GM18502 (cell line): ENCODE measurements at regions not wholly inside any gene's neighbourhood (a gene's known extent, or its start where the extent isn't known, plus 50 kb on each side); places are given as distances from the start of the nearest gene placed in this dataset.
"Not testable (repeated sequence)": the region's sequence is repeated elsewhere in the genome, so short reads cannot be mapped to it uniquely, and the experiment has no call there.

Experiments used
- ATAC-seq: cut with Tn5 transposase; IDR thresholded peaks from one replicate; pipeline ENCODE4 v1.9.1; 2021; ENCODE audit warnings: mild to moderate bottlenecking; ENCODE audit not compliant: unreplicated experiment, poor library complexity

DNA sequence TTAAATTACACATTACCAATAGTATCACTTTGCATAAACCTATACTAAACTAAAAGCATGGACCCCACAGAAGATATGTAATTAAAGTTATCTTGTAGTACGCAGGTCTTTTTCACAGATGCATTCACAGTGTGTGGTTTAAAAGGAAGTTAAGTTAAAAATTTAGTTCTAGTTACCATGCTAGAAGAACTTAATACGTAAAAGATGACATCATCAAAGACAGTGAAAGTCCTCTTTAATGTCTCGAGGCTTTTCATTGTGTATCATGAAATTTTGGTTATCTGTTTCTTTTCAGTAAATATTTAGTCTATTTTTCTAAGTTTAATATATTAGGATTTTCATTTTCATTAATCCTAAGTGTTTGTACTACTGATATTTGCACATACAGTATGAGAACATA is 934.6 kb upstream of the FOXG1 start:
- ATAC-seq: not testable (repeated sequence)

DNA sequence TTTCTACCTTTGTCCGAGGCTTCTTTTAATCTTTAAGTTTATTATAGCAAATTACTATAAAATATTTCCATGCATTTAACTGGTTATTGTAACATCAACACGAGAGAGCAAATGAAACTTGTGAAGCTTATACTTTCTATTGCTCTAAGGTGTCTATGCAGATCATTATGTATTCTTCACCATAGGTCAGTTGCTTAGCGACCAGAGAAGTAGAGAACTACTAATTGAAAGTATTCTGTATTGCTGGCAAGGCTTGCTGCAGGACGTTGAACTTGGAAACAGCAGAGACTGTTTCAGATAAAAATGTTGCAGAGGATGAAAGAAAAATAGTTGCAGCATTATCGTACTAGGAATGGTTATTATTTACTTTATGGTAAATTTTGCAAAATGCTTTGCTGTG is 933.6 kb upstream of the FOXG1 start:
- ATAC-seq: not testable (repeated sequence)

GRCh38 chr14:27836386-27836785 is 930.2 kb upstream of the FOXG1 start:
- no peak for ATAC-seq

DNA sequence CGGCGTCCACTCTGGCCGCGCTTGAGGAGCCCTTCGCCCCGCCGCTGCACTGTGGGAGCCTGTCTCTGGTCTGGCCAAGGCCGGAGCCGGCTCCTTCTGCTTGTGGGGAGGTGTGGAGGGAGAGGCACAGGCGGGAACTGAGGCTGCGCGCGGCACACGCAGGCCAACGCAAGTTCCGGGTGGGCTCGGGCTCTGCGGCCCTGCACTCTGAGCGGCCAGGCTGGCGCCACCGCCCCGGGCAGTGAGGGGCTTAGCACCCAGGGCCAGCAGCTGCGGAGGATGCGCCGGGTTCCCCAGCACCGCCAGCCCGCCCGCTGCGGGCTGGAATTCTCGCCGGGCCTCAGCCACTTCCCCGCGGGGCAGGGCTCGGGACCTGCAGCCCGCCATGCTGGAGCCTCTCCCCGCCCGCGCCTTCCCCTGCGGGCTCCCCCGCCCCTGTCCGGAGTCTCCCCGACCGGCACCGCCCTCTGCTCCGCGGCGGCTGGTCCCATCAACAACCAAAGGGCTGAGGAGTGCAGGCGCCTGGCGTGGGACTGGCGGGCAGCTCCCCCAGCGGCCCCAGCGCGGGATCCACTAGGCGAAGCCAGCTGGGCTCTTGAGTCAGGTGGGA is 921.2 kb upstream of the FOXG1 start:
- ATAC-seq: no peak

GRCh38 chr14:27845902-27846301 is 920.7 kb upstream of the FOXG1 start:
- no peak for ATAC-seq

DNA sequence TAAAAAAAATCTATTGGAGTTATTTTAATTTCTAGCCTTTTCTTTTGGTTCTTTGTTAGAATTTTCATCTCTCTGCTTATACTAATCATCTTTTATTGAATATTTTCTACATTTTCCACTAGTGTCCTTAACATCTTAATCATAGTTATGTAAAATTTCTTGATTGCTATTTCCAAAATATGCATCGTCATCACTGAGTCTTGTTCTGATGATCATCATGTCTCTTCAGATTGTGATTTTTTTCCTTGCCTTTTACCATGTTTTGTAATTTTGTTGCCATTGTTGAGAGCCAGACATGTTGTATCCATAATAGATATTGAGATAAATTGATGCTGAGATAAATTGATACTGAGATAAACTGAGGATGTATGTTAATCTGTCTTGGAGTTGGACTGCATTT is 919.1 kb upstream of the FOXG1 start:
- not testable (repeated sequence) for ATAC-seq

GRCh38 chr14:27849193-27849592 is 917.4 kb upstream of the FOXG1 start:
- not testable (repeated sequence) for ATAC-seq

GRCh38 chr14:27862684-27863083 is 903.9 kb upstream of the FOXG1 start:
- ATAC-seq: no peak

DNA sequence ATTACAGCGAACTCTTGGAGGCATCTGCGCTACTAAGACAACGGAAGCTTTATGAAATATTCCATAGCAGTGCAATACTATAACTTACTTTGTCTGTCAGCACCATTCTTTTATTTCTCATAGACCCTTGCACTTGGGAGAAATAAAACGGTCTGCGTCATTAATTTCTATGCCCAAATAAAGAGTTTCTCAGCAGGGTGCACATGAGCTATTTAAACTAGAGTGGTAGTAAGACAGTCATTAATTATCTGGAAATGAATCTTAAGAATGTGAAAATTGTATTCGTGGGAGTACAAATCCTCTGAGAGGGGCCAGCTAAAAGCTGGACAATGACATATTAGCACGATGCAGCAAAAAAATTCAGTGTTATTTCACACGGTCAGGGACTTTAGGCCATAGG is 903.4 kb upstream of the FOXG1 start:
- ATAC-seq: no peak

DNA sequence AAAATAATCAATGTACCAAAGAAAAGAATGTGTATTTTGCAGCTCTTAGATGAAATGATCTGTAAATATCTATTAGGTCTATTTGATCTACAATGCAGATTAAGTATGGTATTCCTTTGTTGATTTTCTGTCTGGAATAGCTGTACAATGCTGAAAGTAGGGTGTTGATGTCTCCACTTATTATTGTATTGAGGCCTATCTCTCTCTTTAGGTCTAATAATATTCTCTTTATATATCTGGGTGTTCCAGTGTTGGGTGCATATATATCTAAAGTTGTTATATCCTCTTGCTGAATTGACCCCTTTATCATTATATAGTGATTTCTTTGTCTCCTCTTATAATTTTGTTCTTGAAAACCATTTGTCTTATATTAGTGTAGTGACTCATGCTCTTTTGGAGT is 885.5 kb upstream of the FOXG1 start:
- ATAC-seq: no peak

DNA sequence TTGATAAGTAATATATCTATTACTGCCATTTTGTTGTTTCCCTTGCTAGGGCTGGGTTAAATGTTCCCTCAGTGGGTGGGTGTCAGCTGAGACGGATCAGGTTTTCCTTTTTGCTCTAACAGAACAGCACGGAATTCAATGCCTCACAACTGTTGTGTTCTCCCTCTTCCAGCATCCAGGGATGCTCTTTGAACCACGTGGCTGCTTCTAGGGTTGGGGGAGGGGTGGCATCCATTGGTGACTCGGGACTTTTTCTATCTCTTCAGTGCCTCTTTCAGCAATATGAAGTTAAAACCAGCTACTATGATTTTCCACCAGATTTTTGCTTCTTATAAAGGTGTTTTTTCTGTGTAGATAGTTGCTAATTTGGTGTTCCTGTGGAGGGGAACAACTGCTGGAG is 884.9 kb upstream of the FOXG1 start:
- no peak for ATAC-seq

GRCh38 chr14:27886256-27886655 is 880.3 kb upstream of the FOXG1 start:
- ATAC-seq: no peak

DNA sequence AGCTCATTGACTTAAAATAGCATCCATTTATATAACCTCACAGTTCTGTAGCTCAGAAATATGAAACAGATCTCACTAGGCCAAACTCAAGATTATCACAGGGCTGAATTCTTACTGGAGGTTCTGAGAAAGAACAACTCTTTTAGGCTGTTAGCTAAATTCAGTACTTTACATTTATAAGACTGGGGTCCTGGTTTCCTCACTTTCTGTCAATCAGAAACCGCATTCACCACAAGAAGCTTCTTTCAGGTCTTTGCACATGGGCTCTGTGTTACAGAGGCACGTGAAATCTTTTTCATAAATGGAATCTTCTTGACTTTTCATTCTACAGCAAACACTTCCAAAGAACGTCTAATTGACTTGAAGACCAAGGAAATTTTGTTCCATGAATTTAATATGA is 876.3 kb upstream of the FOXG1 start:
- no peak for ATAC-seq

GRCh38 chr14:27908484-27908883 is 858.1 kb upstream of the FOXG1 start:
- not testable (repeated sequence) for ATAC-seq

DNA sequence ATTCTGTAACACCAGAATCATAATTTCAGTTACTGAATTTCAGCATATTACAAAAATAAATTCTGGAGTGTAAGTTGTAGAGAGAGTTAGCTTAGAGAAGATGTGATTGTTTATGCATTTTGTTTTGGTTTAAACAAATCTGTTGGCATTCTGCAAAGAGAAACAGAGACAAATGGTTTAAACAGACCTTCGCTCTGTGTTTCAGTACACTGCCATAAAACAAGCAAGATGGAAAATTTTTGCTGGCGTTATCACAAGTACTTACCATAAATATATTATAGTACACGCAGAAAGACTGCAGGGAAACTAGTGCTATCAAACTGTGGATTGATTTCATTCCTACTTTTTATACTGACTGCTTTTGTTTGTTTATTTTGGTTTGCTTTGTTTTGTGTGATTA is 850.3 kb upstream of the FOXG1 start:
- ATAC-seq: no peak

DNA sequence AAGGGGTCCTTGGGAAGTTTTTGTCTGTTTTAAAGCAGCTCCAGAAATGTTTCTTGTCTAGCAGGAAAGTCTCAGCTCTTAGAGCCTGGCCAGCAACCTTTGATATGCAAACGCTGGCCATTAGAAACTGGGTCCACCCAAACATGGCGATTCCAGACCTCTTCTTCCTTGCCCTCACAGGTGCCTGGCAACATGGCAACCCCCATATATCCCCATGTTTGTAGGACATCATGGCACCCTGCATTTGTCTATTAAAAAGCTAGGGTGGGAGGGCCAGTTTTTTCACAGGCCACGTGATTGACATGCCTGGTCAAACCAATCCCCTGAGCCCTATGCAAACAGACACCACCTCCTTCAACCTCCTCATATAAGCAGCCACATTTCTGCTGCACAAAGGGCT is 848.7 kb upstream of the FOXG1 start:
- no peak for ATAC-seq

- no peak for ATAC-seq
Observed at GRCh38 chr14:27927519-27927918, 839.1 kb upstream of the FOXG1 start.

DNA sequence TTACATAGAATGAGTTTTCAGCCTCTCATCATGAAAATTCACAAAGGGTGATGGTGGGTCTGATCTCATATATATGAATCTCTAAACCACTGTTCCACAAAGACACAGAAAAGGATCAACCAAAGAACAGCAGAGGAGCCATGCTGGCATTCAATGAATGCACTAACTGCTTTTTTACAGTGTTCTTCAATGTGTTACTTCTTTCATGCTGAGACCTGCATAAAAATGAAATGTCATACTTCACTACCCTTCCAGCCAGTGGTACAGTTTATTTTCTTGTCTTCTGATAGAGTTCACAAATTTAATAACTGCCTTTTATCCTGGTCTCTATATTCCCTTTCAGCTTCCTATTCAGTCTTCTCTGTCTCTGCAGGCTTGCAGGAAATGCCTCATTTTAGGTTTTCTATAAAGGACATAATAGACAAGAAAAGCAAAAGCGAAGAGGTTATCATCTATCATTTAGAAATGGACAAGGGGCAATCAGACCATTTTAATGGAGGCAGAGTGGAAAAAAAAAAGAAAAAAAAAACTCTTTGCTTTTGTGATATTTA is 836.7 kb upstream of the FOXG1 start:
- no peak for ATAC-seq

DNA sequence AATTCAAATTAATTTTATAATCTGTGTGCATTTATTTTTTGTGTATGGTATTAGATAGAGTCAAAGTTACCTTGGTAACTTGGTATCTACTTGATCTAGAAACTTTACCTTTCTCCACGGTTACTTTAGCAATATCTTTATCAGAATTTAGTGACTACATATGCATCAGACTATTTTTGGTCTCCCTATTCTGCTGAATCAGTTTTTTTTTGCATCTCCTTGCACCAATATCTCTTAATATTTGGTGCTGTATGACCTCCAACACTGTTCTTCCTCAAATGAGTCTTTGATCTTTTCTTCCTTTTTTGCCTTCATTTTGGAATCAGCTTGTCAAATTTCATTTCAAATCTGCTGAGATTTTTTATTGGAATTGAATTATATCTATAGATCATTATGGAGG is 828.2 kb upstream of the FOXG1 start:
- no peak for ATAC-seq

DNA sequence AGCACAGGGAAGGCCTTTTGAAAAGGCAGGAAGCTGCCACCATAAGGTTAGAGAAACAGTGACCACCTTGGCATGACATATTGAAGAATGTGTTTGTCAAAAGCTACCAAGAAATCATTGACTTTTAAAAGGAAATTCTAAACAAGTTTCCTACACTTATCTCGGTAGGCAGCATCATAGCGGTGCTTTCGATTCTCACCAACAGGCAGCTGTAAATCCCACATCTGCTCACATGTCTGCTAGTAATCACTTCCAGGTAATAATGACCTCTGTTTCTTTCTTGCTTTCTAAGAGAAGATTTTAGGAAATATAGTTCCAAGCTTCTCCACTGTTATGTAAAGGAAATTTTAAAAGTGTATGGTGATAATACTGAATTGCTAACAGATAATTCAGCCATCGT is 821.1 kb upstream of the FOXG1 start:
- ATAC-seq: no peak

- ATAC-seq: no peak
Observed at GRCh38 chr14:27958757-27959156, 807.8 kb upstream of the FOXG1 start.

GRCh38 chr14:27995691-27996090 is 770.9 kb upstream of the FOXG1 start:
- no peak for ATAC-seq

- no peak for ATAC-seq
Observed at GRCh38 chr14:28001002-28001401, 765.6 kb upstream of the FOXG1 start.
